ENCODE measurements at regions not wholly inside any gene's neighbourhood (a gene's known extent, or its start where the extent isn't known, plus 50 kb on each side); places are given as distances from the start of the nearest gene placed in this dataset.

- DNase-seq (ENCODE audit: low read depth) = no peak
- ChIA-PET POLR2A (no interaction called here), CTCF (interaction anchor here (0.6 kb wide), 1 partner anchor 16 kb away, joined by 3 read pairs; no protein-coding TSS in a partner anchor)
- Histone ChIP-seq H3K27me3 (ENCODE audit: control insufficient read depth, insufficient read depth, low read length) (no peaks in the 10 kb centered on the region), H3K4me3 (ENCODE audit: low read depth, low read length) (no peak overlapping the region), H3K36me3 (ENCODE audit: control insufficient read depth, insufficient read depth, low read length) (no peaks in the 10 kb centered on the region)
- TF ChIP-seq CTCF (IDR thresholded peaks at IDR 0.05; ENCODE audit: insufficient read depth, low read depth, low read length) = no peak
These were observed 235.3 kb downstream of the TACR3 start for GRCh38 chr4:103484521-103484920.

GRCh38 chr4:103482893-103483292, 236.9 kb downstream of the TACR3 start:
- POLR2A ChIA-PET = no interaction called here
- Histone ChIP-seq H3K4me3 (ENCODE audit: low read depth, low read length) (no peak overlapping the region), H3K36me3 (ENCODE audit: control insufficient read depth, insufficient read depth, low read length) (no peaks in the 10 kb centered on the region), H3K27me3 (ENCODE audit: control insufficient read depth, insufficient read depth, low read length) (no peaks in the 10 kb centered on the region)
- CTCF ChIA-PET = no interaction called here
- DNase-seq (ENCODE audit: low read depth) = no peak
- TF ChIP-seq CTCF (IDR thresholded peaks at IDR 0.05; ENCODE audit: insufficient read depth, low read depth, low read length) = no peak

GRCh38 chr4:103482471-103482870, 237.3 kb downstream of the TACR3 start:
- ChIA-PET POLR2A (no interaction called here), CTCF (no interaction called here)
- no peak for TF ChIP-seq CTCF (IDR thresholded peaks at IDR 0.05; ENCODE audit: insufficient read depth, low read depth, low read length)
- DNase-seq (ENCODE audit: low read depth) = no peak
- no peaks in the 10 kb centered on the region for H3K36me3 ChIP-seq (ENCODE audit: control insufficient read depth, insufficient read depth, low read length)
- no peaks in the 10 kb centered on the region for H3K27me3 ChIP-seq (ENCODE audit: control insufficient read depth, insufficient read depth, low read length)
- H3K4me3 ChIP-seq (ENCODE audit: low read depth, low read length) = no peak overlapping the region

GRCh38 chr4:103478734-103479133, 241.1 kb downstream of the TACR3 start:
- no peak for DNase-seq (ENCODE audit: low read depth)

GRCh38 chr4:103478210-103478609, 241.6 kb downstream of the TACR3 start:
- no peak for TF ChIP-seq CTCF (IDR thresholded peaks at IDR 0.05; ENCODE audit: insufficient read depth, low read depth, low read length)
- CTCF ChIA-PET = interaction anchor here (0.9 kb wide), 1 partner anchor 179 kb away, joined by 4 read pairs; no protein-coding TSS in a partner anchor
- H3K27me3 ChIP-seq (ENCODE audit: control insufficient read depth, insufficient read depth, low read length) = no peaks in the 10 kb centered on the region

More at GRCh38 chr4:103478734-103479133, 241.1 kb downstream of the TACR3 start:
- Histone ChIP-seq H3K4me3 (ENCODE audit: low read depth, low read length) (no peak overlapping the region), H3K27me3 (ENCODE audit: control insufficient read depth, insufficient read depth, low read length) (no peaks in the 10 kb centered on the region), H3K36me3 (ENCODE audit: control insufficient read depth, insufficient read depth, low read length) (no peaks in the 10 kb centered on the region)
- ChIA-PET CTCF (interaction anchor here (0.9 kb wide), 1 partner anchor 178 kb away, joined by 4 read pairs; no protein-coding TSS in a partner anchor), POLR2A (no interaction called here)
- no peak for TF ChIP-seq CTCF (IDR thresholded peaks at IDR 0.05; ENCODE audit: insufficient read depth, low read depth, low read length)

More at GRCh38 chr4:103478210-103478609, 241.6 kb downstream of the TACR3 start:
- Histone ChIP-seq H3K36me3 (ENCODE audit: control insufficient read depth, insufficient read depth, low read length) (no peaks in the 10 kb centered on the region), H3K4me3 (ENCODE audit: low read depth, low read length) (no peak overlapping the region)
- DNase-seq (ENCODE audit: low read depth) = no peak
- POLR2A ChIA-PET = no interaction called here

Measured in BJ (cell line).